Lung microvascular endothelial cell (primary cell): ENCODE measurements at regions not wholly inside any gene's neighbourhood (a gene's known extent, or its start where the extent isn't known, plus 50 kb on each side); places are given as distances from the start of the nearest gene placed in this dataset.
"Not testable (repeated sequence)": the region's sequence is repeated elsewhere in the genome, so short reads cannot be mapped to it uniquely, and the experiment has no call there.

ENCODE experiments used
- DNase-seq, 2 donors: peaks; one replicate each; pipeline versions ENCODE4 v3.0.0 to v3.0.0-alpha.2; 2010; ENCODE audit warnings: low read depth in 2 of 2

DNA sequence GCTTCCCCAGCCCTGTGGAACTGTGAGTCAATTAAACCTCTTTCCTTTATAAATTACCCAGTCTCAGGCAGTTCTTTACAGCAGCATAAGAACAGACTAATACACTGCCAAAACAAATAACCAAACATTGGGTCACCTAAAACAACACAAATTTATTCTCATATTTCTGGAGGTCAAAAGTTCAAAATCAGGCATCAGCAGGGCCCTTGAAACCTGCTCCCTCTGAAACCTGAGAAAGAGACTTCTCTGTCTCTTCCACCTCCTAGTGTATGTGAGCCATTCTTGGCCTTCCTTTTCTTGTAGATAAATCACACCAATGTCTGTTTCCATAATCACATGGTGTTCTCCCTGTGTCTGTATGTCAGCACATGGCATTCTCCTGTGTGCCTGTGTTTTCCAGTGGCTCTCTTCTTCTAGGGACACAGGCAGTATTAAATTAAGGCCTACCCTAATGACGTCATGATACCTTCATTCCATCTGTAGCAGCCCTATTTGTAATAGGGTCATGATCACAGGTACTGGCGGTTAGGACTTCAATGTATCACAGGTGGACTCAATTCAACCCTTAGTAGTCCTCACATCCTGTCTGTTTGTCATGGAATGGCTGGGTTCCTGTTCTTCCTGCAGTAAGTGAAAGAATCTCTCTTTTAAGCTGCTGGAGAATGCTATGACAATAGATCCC lies 147.3 kb upstream of the CLNK start:
- peak in 1 of 2 donors; percentile 22 for DNase-seq

DNA sequence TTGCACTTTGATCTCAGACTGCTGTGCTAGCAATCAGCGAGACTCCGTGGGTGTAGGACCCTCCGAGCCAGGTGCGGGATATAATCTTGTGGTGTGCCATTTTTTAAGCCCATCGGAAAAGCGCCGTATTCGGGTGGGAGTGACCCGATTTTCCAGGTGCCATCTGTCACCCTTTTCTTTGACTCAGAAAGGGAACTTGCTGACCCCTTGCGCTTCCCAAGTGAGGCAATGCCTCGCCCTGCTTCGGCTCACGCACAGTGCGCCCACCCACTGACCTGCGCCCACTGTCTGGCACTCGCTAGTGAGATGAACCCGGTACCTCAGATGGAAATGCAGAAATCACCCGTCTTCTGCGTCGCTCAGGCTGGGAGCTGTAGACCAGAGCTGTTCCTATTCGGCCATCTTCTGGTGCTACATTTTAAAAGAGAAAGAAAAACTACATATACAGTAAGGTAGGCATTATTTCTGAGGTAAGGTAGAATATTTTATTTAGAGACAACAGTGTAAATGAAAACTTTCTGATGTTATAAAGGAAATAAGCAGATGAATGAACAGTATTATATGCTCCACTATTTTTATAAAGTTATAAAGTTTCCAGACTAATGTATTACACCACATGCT lies 144.5 kb upstream of the CLNK start:
- DNase-seq: not testable (repeated sequence)

DNA sequence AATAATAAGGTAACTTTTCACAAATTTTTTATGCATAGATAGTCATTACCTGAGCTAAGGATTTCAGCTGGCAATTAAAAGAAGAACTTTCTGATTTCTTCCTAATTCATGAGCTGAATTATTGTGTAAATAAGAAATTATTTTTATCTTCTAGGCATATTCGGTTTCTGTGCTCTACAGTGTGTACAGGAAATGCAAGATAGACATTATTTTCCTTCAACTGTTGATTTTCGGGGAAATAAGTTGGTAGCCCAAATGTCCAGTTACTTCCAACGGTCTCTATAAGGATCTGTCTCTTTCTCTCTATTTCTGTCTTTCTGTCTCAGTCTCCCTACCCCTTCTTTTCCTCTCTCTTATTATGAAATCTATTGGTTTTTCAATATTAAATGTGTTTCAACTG lies 137.3 kb upstream of the CLNK start:
- no peak for DNase-seq

DNA sequence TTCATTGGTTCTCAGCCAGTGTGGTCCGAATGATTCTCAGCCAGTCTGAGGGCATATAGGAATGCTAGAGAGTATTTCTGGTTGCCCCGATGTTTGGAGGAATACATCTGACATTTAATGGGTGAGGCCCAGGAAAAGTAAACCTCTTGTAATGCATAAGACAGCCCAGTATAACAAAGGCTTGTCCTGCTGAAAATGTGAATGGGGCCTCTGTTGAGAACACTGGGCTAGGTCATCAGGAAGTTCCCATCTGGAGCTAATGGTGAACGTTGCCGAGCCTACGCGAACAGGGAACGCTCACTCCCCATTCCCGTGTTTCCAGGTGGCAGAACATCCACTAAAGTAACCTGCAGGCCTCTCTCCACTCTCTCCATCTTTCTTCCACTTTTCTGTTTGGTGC lies 132.0 kb upstream of the CLNK start:
- DNase-seq: no peak

DNA sequence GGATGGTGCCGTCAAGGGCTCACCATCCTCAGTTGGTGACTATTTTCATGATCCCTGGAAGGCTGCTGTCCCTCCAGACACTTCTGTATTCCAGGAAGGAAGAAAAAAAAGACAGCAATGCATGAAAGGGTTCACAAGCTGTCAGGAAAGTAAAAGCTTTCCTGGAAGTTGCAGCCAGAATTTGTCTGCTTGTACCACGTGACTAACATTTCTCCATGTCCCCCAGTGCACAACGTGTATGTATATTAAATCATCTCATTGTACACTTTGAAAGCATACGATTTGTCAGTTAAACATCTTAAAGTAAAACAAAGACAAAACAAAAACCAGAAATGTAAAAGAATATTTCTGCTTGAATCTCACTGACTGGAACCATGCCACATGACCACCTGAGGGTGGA lies 127.4 kb upstream of the CLNK start:
- DNase-seq: no peak

DNA sequence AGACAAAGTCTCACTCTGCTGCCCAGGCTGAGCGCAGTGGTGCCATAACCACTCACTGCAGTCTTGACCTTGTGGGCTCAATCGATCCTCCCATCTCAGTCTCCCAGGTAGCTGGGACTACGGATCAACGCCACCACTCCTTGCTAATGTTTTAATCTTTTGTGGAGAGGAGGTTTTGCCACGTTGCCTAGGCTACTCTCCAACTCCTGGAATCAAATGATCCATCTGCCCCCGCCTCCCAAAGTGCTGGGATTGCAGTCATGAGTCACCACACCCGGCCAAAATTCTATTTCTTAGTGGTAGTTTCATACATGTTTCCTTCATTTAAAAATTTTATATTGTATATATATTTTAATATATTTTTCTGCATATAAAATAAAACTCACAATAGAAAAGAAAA lies 125.8 kb upstream of the CLNK start:
- no peak for DNase-seq

DNA sequence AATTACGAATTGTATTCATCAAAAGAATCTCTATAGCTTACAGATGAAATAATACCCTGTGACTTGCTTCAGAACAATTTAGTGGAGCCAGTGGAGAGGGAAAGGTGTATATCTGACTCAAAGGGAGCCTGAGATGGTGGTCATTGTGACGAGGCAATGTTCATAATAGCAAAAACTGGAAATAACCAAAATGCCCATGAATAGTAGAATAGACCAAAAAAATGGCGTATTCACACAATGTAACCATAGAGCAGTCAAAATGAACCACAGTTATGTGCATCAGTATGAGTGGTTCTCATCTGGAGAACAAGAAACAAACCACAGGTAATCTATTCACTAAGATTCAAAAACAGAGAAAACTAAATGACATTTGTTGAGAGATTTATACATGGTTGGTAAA lies 125.3 kb upstream of the CLNK start:
- DNase-seq: no peak

DNA sequence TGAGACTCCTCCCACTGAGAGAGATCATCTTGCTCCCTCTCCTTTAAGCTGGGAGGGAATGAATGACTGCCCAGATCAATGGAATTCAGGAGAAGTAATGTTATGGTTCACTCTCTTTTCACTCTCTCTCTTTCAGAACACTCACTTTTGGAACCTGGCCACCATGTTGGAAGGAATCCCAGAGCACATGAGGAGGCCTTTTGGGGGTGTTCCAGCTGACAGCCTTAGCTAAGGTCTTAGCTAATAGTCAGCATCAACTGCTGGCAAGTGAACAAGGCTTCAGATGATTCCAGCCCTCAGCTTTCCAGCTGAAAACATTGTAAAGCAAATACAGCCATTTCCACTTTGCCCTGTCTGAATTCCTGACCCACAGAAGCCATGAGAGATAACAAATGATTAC lies 124.0 kb upstream of the CLNK start:
- DNase-seq: no peak

DNA sequence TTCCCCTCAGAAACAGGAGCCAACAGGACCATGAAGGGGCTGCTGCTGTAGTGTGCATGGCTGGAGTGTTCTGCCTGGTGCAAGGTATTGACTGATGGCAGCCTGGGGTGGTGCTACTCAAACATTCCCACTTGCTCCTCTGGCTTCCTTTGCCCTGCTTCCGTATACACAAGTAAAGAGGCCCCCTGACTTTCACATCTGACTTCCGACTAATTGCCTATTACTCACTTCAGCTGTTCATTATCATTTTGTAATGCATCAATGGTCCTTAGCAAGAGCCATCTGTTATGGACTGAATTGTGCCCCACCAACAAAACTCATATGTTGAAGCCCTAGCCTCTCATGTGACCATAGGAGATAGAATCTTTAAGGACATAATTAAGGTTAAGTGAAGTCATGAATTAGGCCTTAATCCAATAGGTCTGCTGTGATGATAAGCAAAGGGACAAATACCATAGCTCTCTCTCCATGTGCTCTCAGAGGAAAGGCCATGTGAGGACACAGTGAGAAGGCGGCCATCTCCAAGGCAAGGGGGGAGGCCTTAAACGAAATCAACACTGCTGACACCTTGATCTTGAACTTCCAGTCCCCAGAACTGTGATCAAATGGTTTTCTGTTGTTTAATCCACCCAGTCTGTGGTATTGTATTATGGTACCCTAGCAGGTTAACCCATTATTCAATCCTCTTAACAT lies 122.5 kb upstream of the CLNK start:
- no peak for DNase-seq

DNA sequence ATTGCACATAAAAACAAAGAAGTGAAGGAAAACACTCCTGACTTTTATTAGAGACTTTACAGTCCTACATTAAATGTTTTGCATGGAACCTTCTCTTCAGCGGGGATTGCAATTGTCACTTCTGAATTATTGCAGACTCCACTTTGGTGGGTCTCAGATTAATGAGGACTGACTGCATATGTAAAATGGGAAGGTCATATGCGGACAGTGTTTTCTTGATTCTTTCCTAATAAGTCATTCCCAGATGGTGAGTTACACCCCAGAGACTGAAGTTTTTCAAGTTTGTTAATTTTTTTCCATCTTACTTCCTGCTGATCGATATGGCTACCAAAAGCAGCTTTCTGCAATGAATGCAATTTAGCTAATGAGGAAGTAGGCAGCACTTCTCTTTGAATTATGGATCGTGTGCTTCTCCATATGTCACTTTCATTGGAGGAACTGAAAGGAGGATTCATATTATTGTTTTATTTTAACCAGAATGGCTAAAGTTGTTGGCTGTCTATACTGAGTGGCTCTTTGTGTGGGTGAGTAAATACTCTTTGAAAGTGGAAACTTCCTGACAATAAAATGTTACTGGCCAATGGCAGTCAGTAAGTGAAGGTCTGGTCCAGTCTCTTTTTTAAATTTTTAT lies 119.3 kb upstream of the CLNK start:
- no peak for DNase-seq

DNA sequence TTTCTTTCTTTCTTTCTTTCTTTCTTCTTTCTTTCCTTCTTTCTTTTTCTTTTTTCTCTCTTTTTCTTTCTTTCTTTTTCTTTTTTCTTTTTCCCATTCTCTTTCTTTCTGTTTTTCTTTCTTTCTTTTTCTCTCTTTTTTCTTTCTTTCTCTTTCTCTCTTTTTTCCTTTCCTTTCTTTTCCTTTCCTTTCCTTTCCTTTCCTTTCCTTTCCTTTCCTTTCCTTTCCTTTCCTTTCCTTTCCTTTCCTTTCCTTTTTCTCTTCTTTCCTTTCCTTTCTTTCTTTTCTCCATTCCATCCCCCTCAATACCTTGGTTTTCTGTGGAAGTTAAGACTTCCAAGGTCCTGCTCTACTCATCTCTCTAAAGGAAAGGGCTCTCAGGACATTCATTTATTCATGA lies 102.8 kb upstream of the CLNK start:
- DNase-seq: no peak

DNA sequence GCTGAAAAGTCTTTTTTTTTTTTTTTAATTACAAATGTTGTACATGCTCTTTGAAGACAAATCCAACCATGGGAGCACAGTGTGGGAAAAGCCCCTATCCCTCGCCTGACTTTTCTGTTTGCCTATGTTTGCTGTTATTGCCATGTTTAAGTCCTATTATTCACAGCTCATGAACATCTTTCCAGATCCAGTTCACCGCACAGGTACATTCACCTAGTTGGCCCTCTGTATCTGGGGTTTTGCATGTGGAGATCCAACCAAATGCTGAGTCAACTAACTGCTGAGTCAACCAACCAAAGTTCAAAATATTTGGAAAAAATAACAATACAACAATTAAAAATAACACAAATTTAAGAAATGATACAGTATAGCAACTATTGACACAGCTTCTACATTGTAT lies 100.1 kb upstream of the CLNK start:
- no peak for DNase-seq

DNA sequence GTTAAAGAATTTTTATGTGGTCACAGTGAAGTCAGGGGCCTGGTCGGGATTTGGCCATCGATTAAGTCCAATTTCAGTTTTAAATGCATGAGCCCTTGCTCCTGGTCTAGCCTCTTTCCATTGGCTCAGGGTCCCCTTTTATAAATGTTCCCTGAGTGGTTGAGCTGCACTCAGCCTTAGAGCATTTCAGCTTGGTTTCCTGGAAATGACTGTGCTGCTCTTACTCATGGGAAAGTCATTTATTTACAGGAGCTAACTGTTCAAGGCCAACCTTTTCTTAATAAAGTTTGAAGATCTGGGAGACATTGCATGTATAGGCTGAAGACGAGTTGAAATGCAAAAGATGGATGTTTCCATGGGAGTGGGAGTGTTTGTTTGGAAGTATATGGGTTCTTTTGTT lies 98.8 kb upstream of the CLNK start:
- DNase-seq: peak in 1 of 2 donors; percentile 81

DNA sequence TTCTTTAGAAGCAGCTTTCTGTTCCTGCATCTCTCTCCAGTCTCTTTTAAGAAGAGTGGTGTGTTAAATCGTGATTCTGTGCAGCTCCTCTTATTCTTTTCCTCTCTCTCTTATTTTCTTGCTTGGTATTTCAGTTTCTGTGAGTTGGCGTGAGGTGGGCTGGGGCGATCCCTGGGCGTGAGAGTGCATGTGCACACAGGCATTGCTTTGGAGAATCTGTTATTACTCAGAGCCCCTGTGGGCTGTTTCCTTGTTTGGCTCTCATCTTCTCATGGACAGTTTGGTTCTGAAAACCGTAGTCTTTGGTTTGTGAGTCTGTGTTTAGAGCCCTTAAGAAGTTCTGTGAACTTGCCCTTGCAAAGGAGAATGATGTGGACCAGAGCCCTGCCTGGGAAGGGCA lies 97.2 kb upstream of the CLNK start:
- DNase-seq: no peak

DNA sequence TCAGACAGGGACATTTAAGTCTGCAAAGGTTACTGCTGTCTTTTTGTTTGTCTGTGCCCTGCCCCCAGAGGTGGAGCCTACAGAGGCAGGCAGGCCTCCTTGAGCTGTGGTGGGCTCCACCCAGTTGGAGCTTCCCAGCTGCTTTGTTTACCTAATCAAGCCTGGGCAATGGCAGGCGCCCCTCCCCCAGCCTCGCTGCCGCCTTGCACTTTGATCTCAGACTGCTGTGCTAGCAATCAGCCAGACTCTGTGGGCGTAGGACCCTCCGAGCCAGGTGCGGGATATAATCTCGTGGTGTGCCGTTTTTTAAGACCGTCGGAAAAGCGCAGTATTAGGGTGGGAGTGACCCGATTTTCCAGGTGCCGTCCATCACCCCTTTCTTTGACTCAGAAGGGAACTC lies 96.2 kb upstream of the CLNK start:
- DNase-seq: not testable (repeated sequence)

DNA sequence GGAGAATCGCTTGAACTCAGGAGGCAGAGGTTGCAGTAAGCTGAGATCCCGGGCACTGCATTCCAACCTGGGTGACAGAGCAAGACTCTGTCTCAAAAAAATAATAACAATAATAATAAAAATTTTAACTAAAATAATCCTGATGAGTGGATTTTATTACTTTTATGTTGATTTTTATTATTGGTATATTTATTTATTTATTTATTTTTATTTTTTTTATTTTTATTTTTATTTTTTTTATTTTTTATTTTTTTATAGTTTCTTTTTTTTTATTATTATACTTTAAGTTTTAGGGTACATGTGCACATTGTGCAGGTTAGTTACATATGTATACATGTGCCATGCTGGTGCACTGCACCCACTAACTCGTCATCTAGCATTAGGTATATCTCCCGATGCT lies 90.6 kb upstream of the CLNK start:
- not testable (repeated sequence) for DNase-seq

DNA sequence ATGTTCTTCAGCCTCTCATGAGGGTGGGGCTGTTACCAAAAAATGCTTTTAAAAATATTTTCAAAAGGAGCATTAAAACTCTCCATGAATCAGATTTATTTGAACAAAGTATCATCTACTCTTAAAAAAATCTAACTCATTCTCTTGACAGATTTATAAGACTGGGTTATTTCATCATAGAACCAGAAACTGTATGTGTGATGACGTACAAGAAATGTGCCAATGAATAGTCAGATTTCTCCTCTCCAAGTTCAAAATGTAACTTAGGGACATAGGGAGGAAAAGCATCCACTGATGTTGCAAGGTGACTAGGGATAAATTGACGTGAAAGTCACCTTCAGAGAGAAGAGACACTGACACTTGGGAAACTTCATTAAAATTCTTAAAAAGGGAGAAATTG lies 89.1 kb upstream of the CLNK start:
- no peak for DNase-seq

DNA sequence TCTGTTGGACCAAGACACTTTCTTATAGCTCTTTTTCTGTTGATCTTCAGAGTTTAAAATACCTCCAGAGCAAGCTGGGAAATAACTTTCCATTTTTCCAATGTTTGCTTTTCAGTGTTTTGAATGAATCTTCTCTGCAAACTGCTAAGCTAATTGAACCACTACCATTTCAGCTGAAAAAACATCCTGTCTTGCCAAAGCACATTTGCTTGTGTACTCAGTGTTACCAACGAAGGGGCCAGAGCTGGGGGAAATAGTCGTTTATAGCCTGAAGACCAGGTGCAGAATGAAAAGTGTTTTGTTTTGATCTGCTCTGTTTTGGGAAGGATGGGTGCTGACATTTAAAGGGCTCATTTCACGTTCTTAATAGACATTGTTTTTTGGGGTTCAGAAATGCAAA lies 88.4 kb upstream of the CLNK start:
- peak in 1 of 2 donors; percentile 11 for DNase-seq

DNA sequence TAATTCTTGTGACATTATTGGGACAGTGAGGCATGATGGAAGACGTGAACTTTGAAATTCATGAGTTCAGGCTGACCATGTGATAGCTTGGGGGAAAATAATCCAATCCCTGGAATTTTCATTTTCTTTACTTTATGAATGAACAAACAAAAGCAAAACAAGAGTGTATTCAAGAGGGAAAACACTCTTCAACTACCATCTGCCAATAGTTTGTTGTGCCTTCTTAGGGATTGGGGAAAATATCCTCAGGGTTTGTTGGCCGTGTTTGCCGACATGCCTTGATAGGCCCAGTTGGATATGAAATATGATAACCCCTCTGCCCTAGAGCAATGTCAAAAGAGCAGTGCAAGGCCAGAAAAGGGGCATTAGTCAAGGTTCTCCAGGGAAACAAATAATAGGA lies 80.8 kb upstream of the CLNK start:
- DNase-seq: no peak

DNA sequence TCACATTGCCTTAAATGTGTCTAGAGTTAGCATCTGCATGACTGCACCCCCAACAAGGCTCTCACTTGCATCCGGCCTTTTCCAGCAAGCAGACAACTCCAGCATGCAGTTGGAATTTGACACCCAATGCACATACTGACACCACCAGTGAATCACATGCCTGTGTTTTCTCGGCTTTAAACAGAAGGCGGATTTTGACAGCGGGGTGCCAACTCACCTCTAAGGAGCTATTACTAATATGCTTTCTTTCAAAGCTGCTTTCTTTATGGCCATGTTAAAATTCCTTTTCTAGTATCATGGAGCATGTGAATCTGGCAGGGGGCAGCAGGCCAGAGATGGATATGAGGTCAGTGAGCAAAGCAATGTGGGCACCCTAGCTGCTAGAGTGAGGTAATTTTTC lies 78.0 kb upstream of the CLNK start:
- peak in 1 of 2 donors; percentile 88 for DNase-seq

DNA sequence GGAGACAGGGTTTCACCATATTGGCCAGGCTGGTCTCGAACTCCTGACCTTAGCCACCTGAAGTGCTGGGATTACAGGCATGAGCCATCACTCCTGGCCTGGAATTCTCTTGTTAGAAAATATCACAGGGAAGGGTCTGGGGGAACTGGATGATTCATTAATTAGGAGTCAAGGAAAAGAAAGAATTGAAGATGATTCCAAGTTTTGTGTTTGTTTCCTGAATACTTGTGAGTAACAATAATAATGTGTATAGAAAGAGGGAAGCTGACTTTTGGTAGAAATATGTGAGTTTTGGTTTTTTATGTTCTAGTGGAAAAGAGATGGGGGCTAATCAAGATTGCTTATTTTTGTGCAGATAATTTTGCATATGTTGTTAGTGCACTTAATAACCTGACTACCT lies 77.3 kb upstream of the CLNK start:
- peak in 1 of 2 donors; percentile 81 for DNase-seq

DNA sequence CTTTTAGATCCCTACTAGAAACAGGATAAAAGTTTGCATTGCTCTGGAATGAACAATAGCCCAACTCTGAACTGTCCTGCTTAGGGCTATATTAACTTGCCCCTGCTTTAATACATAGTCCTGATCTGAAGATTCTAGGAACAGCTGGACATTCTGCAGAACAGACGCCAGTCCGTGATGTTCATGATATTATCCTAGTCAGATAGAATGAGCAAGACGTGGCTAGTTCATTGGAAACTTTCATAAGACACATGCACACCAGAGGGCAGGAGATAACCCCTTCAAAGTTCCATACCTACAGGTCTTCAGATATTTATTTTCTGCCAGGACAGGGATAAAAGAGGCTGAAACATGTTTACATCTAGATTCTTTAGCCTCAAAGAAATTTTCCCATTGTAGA lies 75.5 kb upstream of the CLNK start:
- DNase-seq: no peak

DNA sequence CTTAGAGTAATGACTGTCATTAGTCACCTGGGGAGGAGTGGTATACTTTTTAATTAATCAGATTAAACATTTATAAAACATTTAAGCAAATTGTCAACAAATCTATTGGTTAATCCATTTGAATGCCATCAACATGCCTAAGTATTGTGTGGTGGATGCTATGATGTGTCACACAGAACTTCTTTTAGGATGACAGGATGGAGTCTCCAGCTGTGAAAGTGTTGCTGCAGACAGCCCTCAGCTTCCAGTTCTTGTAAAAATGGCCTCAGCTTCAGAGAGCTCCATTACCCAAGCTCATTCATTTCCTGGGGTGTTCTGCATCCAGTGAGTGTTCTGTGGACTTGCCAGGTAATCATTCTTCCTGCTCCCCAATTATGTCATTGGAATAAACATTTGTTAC lies 74.3 kb upstream of the CLNK start:
- no peak for DNase-seq
